NCI-H526 (cell line): ENCODE measurements at regions not wholly inside any gene's neighbourhood (a gene's known extent, or its start where the extent isn't known, plus 50 kb on each side); places are given as distances from the start of the nearest gene placed in this dataset.
"Not testable (repeated sequence)": the region's sequence is repeated elsewhere in the genome, so short reads cannot be mapped to it uniquely, and the experiment has no call there.

Experiments
- DNase-seq, 2 experiments: peaks; one replicate each; lab custom pipeline; 2025; lab: John Stamatoyannopoulos, UW

GRCh38 chr9:95732802-95733688 is 142.4 kb upstream of the ERCC6L2 start:
- DNase-seq: no peak

DNA sequence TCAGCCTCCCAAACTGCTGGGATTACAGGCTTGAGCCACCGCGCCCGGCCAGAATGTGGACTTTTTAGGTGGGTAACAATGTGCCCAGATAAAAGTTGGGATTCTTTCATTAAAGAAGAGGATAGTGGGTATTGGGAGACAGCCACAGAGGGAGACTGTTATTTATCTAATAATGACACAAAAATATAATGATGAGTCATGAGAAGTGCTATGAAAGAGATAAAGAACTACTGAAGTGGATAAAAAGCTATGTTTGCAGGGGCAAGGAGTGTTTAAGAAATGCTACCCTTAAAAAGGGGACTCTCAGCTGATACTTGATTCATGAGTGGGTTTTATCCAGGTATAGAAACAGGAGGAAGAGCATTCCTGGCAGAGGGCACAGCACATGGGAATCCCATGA is 143.6 kb upstream of the ERCC6L2 start:
- DNase-seq: no peak

DNA sequence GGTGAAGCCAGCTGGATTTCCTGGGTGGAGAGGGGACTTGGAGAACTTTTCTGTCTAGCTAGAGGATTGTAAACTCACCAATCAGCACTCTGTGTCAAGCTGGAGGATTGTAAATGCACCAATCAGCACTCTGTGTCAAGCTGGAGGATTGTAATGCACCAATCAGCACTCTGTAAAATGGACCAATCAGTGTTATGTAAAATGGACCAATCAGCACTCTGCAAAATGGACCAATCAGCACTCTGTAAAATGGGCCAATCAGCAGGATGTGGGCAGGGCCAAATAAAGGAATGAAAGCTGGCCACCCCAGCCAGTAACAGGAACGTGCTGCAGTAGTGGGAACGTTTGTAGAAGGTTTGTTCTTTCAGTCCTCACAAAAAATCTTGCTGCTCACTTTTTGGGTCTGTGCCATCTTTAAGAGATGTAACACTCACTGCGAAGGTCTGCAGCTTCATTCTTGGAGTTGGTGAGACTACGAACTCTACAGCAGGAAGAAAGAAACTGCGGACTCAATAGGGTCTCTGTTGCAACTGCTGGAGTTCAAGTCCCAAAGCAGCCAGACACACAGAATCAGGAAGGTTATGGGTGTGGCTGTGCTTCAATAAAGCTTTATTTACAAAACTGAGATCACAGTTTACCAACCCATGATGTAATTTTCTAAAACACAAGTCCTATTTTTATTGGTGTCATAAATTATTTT is 145.7 kb upstream of the ERCC6L2 start:
- DNase-seq: no peak

GRCh38 chr9:95729046-95729445 is 146.4 kb upstream of the ERCC6L2 start:
- no peak for DNase-seq

DNA sequence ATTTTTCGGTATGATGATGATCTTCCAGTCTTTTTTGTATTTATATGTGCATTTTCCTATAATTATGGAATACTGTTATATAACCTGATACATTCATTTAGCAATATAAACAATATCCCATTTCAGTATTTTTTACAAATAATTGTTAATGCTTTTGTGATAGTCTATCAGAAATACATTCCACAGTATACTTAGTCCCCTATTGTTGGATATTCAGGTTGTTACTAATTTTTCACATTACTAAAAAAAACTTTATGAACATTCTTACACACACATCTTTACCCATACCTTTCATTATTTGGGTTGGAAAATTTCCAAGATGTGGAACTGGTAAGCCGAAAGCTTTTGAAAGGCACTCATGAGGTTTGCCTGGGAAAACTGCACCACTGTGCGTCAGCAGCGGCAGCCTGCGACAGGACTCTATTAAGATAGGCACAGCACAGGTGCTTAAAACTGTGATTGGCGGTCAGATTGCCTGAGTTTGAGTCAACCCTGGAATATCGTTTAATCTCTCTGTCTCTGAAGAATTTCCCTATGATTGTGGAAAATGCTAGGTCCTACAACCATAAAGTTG is 147.5 kb upstream of the ERCC6L2 start:
- no peak for DNase-seq

DNA sequence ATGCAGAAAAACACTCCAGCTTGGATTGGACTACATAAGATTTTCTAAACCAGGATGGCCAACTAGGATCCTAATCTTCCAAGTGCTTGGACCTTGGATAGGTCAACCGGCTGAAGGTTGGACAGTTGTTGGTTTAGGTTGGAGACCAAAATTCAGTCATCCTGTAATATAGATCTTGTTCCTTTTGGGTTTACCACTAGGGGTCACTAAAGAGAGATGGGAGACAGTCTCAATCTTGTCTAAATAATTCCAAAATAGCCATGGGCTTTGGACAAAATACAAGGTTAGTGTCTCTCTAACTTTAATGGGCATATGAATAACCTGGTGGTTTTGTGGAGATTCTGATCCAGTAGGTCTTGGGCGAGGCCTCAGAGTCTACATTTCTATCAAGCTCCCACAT is 148.7 kb upstream of the ERCC6L2 start:
- DNase-seq: peak; percentile 5 to 53

- DNase-seq: no peak
Observed at GRCh38 chr9:95725045-95725444, 150.4 kb upstream of the ERCC6L2 start.

GRCh38 chr9:95724253-95724991 is 151.1 kb upstream of the ERCC6L2 start:
- DNase-seq: no peak

GRCh38 chr9:95722141-95722540 is 153.3 kb upstream of the ERCC6L2 start:
- no peak for DNase-seq

- no peak for DNase-seq
Observed at GRCh38 chr9:95721061-95721531, 154.4 kb upstream of the ERCC6L2 start.

DNA sequence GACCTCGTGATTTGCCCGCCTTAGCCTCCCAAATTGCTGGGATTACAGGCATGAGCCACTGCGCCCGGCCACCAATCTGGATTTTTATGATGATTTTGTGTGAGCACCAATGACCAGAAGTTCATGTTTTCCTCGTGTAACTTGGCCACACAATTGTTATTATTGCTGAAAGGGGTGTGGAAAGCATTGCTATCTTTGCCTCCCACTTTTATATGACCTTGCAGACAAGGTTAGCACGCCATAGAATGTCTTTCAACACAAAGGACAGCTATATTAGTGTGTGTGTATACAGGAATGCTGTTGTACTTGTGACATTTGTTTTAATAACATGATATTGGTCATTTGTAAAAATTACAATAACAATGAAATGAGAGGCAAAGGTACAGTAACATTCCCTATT is 155.0 kb upstream of the ERCC6L2 start:
- DNase-seq: no peak

DNA sequence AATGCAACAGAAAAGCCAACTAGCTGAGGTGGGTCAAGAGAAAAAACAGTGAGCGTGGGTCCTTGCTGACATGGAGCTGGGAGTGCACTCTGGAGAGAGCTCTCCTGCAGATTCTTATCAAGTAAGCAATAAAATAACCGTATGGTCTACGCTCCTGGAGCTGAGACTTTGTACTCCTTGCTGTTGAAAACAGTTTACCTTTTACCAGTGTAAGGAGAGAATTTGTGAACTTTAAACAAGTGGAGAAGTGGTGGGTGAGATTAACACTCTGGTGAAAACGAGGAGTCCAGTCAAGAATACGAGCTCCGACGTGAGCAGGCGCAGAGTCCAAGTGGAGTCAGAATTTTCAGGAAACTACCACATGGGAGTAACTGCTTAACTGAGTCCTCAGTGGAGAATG is 156.1 kb upstream of the ERCC6L2 start:
- DNase-seq: no peak

DNA sequence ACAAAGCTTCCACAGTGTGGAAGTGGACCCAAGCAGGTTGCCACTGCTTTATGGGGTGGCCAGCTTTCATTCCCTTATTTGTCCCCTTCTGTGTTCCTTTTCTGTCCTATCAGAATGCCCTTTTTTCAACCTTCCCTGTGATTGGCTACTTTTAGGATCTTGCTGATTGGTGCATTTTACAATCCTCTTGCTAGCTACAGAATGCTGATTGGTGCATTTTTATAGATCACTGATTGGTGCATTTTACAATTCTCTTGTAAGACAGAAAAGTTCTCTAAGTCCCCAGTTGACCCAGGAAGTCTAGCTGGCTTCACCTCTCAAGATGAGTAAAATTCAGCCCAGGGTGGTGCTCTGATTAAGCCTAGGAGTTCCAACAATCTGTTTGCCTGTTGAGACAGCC is 157.2 kb upstream of the ERCC6L2 start:
- no peak for DNase-seq

GRCh38 chr9:95715868-95716435 is 159.5 kb upstream of the ERCC6L2 start:
- no peak for DNase-seq

- DNase-seq: no peak
Observed at GRCh38 chr9:95710446-95710845, 165.0 kb upstream of the ERCC6L2 start.

GRCh38 chr9:95696701-95697100 is 178.8 kb upstream of the ERCC6L2 start:
- DNase-seq: peak; percentile 1 to 6

DNA sequence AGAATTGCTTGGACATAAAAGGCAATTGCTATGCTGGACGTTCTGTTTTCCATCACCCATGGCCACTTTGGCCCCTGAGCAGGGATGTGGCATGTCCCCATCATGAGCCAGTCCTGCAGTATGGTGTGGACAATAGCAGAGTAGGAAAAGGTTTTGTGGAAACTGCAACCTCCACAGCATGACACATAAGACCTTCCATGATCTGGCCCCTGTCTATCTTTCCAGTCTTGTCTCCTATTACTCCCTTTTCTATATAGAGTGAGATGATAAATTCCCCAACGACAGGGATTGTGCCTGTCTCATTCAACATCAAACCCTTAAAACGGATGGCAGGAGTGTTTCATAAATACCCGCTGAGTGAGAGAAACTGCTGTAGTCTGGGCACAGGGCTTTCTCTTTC is 174.7 kb upstream of the PTCH1 start:
- no peak for DNase-seq

GRCh38 chr9:95689669-95690068 is 172.9 kb upstream of the PTCH1 start:
- no peak for DNase-seq

GRCh38 chr9:95684516-95684915 is 167.7 kb upstream of the PTCH1 start:
- no peak for DNase-seq

DNA sequence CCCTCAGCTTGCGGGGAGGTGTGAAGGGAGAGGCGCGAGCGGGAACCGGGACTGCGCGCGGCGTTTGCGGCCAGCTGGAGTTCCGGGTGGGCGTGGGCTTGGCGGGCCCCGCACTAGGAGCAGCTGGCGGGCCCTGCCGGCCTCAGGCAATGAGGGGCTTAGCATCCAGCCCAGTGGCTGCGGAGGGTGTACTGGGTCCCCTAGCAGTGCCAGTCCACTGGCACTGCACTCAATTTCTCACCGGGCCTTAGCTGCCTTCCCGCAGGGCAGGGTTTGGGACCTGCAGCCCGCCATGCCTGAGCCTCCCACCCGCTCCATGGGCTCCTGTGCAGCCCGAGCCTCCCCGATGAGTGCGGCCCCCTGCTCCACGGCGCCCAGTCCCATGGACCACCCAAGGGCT is 163.5 kb upstream of the PTCH1 start:
- DNase-seq: not testable (repeated sequence)

DNA sequence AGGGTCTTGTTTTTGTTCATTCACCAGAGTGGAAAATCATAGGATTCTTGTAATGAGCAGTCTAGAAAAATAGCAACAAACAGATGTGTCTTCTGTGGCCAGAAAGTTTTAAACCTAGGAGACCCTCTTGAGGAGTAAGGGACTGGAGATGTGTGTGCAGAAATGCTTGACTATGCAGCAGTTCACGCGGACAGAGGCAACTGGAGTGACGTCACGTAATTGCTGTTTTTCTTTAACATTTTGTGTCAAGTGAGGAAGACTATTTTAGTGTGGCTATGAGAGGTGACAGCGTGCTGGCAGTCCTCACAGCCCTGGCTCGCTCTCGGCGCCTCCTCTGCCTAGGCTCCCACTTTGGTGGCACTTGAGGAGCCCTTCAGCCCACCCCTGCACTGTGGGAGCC is 163.1 kb upstream of the PTCH1 start:
- no peak for DNase-seq

DNA sequence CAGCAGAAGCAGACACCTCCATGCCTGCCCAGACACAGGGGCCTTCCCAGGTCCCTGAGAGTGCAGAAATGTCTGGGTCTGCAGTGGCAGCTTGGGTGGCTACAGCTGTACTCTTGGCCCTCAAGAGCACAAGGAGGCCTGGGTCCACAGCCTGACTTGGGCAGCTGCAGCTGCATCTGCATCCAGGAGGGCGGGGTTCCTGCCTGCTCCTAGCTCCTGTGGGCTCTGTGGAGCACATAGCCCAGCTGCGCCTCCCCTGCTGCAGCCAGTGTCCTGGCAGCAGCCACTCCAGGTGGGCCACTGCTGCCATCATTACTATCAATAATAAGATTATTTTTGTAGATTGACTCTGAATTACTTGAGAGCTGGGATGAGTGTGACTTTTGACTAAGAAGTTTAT is 162.0 kb upstream of the PTCH1 start:
- DNase-seq: no peak
